B cell (primary cell): ENCODE measurements at regions not wholly inside any gene's neighbourhood (a gene's known extent, or its start where the extent isn't known, plus 50 kb on each side); places are given as distances from the start of the nearest gene placed in this dataset.

Experiments
- ATAC-seq: fragments of 200-7000 bp; cut with Tn5 transposase; one replicate; pipeline ENCODE4 v1.10.0; 2021; ENCODE audit warnings: low read depth, mild to moderate bottlenecking, moderate number of reproducible peaks, moderate library complexity
- CTCF ChIA-PET: fragments of 350-600 bp; sonication (Branson Sonifier 250); formaldehyde crosslinking; loops from one replicate; lab custom pipeline; 2021; ENCODE audit warnings: antibody characterized with exemption, inconsistent platforms; lab: Charles Lee
- POLR2A ChIA-PET: fragments of 350-600 bp; sonication (Branson Sonifier 250); formaldehyde crosslinking; loops from one replicate; lab custom pipeline; 2021; ENCODE audit warnings: antibody characterized with exemption; lab: Charles Lee
- DNase-seq: peaks from one replicate; pipeline ENCODE4 v3.0.0; 2013
- H2AFZ ChIP-seq: 2 replicates; pipeline ENCODE4 v1.6.1; 2012; ENCODE audit warnings: mild to moderate bottlenecking, low read depth, low read length; ENCODE audit not compliant: insufficient read depth, poor library complexity, severe bottlenecking
- H3K27ac ChIP-seq, 2 donors: 1 replicate in 1 of 2; 2 replicates in 1 of 2; pipeline ENCODE4 v1.5.1; 2012 to 2013; ENCODE audit warnings: low read length in 2 of 2, mild to moderate bottlenecking in 2 of 2, moderate library complexity in 1 of 2
- H3K27me3 ChIP-seq, 4 experiments: fragments of 200-600 bp in 1 of 4; sonication (generic) in 1 of 4; replicated peaks in 1 of 4; 1 replicate in 2 of 4; 2 replicates in 2 of 4; pipeline versions ENCODE4 v1.6.1 to v1.7.0; 2013 to 2016; ENCODE audit warnings: low read length in 3 of 4, mild to moderate bottlenecking in 2 of 4, mixed read lengths in 1 of 4, moderate library complexity in 1 of 4; ENCODE audit not compliant: insufficient read depth in 4 of 4, control insufficient read depth in 3 of 4; ENCODE audit errors: control extremely low read depth in 1 of 4
- H3K36me3 ChIP-seq, 2 experiments: replicated peaks in 1 of 2; 1 replicate in 1 of 2; 2 replicates in 1 of 2; pipeline versions ENCODE4 v1.6.1 to v1.7.1; 2013; ENCODE audit warnings: low read length in 1 of 2; ENCODE audit not compliant: insufficient read depth in 2 of 2, control insufficient read depth in 1 of 2; ENCODE audit errors: control extremely low read depth in 1 of 2, extremely low read depth in 1 of 2
- H3K4me1 ChIP-seq, 2 donors: fragments of 200-600 bp in 1 of 2; sonication (generic) in 1 of 2; 1 replicate in 1 of 2; 2 replicates in 1 of 2; pipeline versions ENCODE4 v1.5.1 to v1.6.1; 2013 to 2017; ENCODE audit warnings: low read length in 2 of 2; ENCODE audit not compliant: control insufficient read depth in 2 of 2, insufficient read depth in 2 of 2
- H3K4me2 ChIP-seq: replicated peaks from 2 replicates; pipeline ENCODE3; 2012; ENCODE audit warnings: mild to moderate bottlenecking, low read depth, low read length; ENCODE audit not compliant: poor library complexity, severe bottlenecking
- H3K4me3 ChIP-seq, 5 experiments: fragments of 200-600 bp in 1 of 5; sonication (generic) in 1 of 5; 1 replicate in 3 of 5; 2 replicates in 2 of 5; pipeline versions ENCODE4 v1.5.1 to v1.7.0; 2011 to 2016; ENCODE audit warnings: low read length in 4 of 5, mild to moderate bottlenecking in 4 of 5, low read depth in 2 of 5, control low read depth in 1 of 5, moderate library complexity in 1 of 5; ENCODE audit not compliant: insufficient read depth in 1 of 5; ENCODE audit errors: control extremely low read depth in 1 of 5, extremely low read depth in 1 of 5
- H3K79me2 ChIP-seq: fragments of 200-600 bp; sonication (generic); one replicate; pipeline ENCODE4 v1.6.0; 2016; ENCODE audit warnings: low read length; ENCODE audit not compliant: control insufficient read depth, insufficient read depth
- H3K9ac ChIP-seq: fragments of 200-600 bp; sonication (generic); 2 replicates; pipeline ENCODE4 v1.6.1; 2017; ENCODE audit warnings: mild to moderate bottlenecking, low read length, moderate library complexity
- H3K9me3 ChIP-seq, 3 donors: one replicate each; pipeline versions ENCODE4 v1.6.1 to v1.7.1; 2013; ENCODE audit warnings: low read length in 2 of 3; ENCODE audit not compliant: control insufficient read depth in 2 of 3, insufficient read depth in 1 of 3; ENCODE audit errors: control extremely low read depth in 1 of 3
- H4K20me1 ChIP-seq: 2 replicates; pipeline ENCODE4 v1.6.0; 2012; ENCODE audit warnings: mild to moderate bottlenecking, low read length; ENCODE audit not compliant: insufficient read depth, control insufficient read depth, poor library complexity, severe bottlenecking
- H3K27ac Mint-ChIP-seq: one replicate; pipeline ENCODE4 v1.8.0; 2021; ENCODE audit warnings: mixed read lengths
- H3K27me3 Mint-ChIP-seq: one replicate; pipeline ENCODE4 v1.8.0; 2021; ENCODE audit warnings: mixed read lengths
- H3K4me1 Mint-ChIP-seq: one replicate; pipeline ENCODE4 v1.8.0; 2021; ENCODE audit warnings: mixed read lengths
- H3K4me3 Mint-ChIP-seq: one replicate; pipeline ENCODE4 v1.8.0; 2021; ENCODE audit warnings: mixed read lengths
- H3K9me3 Mint-ChIP-seq: one replicate; pipeline ENCODE4 v1.8.0; 2022; ENCODE audit warnings: mixed read lengths; ENCODE audit not compliant: insufficient read depth
- CTCF ChIP-seq: fragments of 200-600 bp; IDR thresholded peaks from one replicate; pipeline ENCODE4 v1.8.0; 2022; ENCODE audit warnings: antibody characterized with exemption, mild to moderate bottlenecking
- EZH2 ChIP-seq: IDR thresholded peaks from 2 replicates; pipeline ENCODE4 v1.6.1; 2012; ENCODE audit warnings: borderline replicate concordance, low read depth, mild to moderate bottlenecking, moderate library complexity, low read length; ENCODE audit not compliant: insufficient read depth, poor library complexity, severe bottlenecking
- WGBS: methylation state at CpG from one replicate; pipeline ENCODE4 v1.1.5; 2013; ENCODE audit warnings: missing lambda C conversion rate; ENCODE audit not compliant: insufficient coverage; 5-methylcytosine and 5-hydroxymethylcytosine counted together
- intact Hi-C: fragments of 100-400 bp; cut with micrococcal nuclease; formaldehyde crosslinking; loops from one replicate; pipeline ENCODE4 v1.10.0; 2022

GRCh38 chr3:194051366-194052149 lies 84.4 kb upstream of the HES1 start:
- TF ChIP-seq CTCF (no peak), EZH2 (no peak)
- CTCF ChIA-PET, result no interaction called here
- Histone ChIP-seq H3K4me3 (no peak overlapping the region), H3K79me2 (no peaks in the 10 kb centered on the region), H3K36me3 (no peaks in the 10 kb centered on the region), H3K4me2 (no peak overlapping the region), H3K27ac (no peak overlapping the region), H4K20me1 (no peaks in the 10 kb centered on the region), H3K9me3 (peaks cover 0 to 18% (median 17%) of the 10 kb centered on the region in 3 donors), H3K27me3 (no peaks in the 10 kb centered on the region), H3K4me1 (peaks cover 19 to 27% of the 10 kb centered on the region in 2 donors), H2AFZ (no peak overlapping the region), H3K9ac (no peak overlapping the region)
- 14% methylated on average over 2 of the region's 2 CpGs for WGBS
- Mint-ChIP-seq H3K9me3 (peaks cover 5% of the 10 kb centered on the region), H3K27me3 (no peaks in the 10 kb centered on the region), H3K4me3 (no peak overlapping the region), H3K4me1 (peaks cover 28% of the 10 kb centered on the region), H3K27ac (no peak overlapping the region)
- DNase-seq, result no peak
- no peak for ATAC-seq
- intact Hi-C loops, result no loop called here
- POLR2A ChIA-PET, result no interaction called here

- Histone ChIP-seq H3K27ac (no peak overlapping the region), H3K4me2 (no peak overlapping the region), H3K4me1 (peaks cover 13 to 26% of the 10 kb centered on the region in 2 donors), H3K79me2 (no peaks in the 10 kb centered on the region), H3K36me3 (no peaks in the 10 kb centered on the region), H3K27me3 (no peaks in the 10 kb centered on the region), H3K9me3 (peaks cover 0 to 24% (median 18%) of the 10 kb centered on the region in 3 donors), H2AFZ (no peak overlapping the region), H3K9ac (no peak overlapping the region), H3K4me3 (no peak overlapping the region), H4K20me1 (no peaks in the 10 kb centered on the region)
- ATAC-seq, result no peak
- no peak for DNase-seq
- TF ChIP-seq CTCF (no peak), EZH2 (no peak)
- H3K4me3 Mint-ChIP-seq, result no peak overlapping the region
- CTCF ChIA-PET, result no interaction called here
- intact Hi-C loops, result no loop called here
- WGBS, result 100% methylated on average over 4 of the region's 4 CpGs
- POLR2A ChIA-PET, result no interaction called here
- H3K9me3 Mint-ChIP-seq, result peaks cover 5% of the 10 kb centered on the region
- peaks cover 27% of the 10 kb centered on the region for H3K4me1 Mint-ChIP-seq
- no peak overlapping the region for H3K27ac Mint-ChIP-seq
- H3K27me3 Mint-ChIP-seq, result no peaks in the 10 kb centered on the region
These were observed 82.8 kb upstream of the HES1 start for GRCh38 chr3:194053136-194053535.
